GM20000 (cell line): ENCODE measurements at regions not wholly inside any gene's neighbourhood (a gene's known extent, or its start where the extent isn't known, plus 50 kb on each side); places are given as distances from the start of the nearest gene placed in this dataset.
"Not testable (repeated sequence)": the region's sequence is repeated elsewhere in the genome, so short reads cannot be mapped to it uniquely, and the experiment has no call there.

Experiments used
- DNase-seq: peaks from one replicate; pipeline ENCODE4 v3.0.0; 2012; ENCODE audit warnings: low spot score
- TF ChIP-seq, protein P1 (sequence below): IDR thresholded peaks from 2 replicates; pipeline ENCODE4 v1.5.1; 2012; ENCODE audit warnings: mild to moderate bottlenecking, control low read depth; ENCODE audit errors: extremely low read depth, missing control alignments

DNA sequence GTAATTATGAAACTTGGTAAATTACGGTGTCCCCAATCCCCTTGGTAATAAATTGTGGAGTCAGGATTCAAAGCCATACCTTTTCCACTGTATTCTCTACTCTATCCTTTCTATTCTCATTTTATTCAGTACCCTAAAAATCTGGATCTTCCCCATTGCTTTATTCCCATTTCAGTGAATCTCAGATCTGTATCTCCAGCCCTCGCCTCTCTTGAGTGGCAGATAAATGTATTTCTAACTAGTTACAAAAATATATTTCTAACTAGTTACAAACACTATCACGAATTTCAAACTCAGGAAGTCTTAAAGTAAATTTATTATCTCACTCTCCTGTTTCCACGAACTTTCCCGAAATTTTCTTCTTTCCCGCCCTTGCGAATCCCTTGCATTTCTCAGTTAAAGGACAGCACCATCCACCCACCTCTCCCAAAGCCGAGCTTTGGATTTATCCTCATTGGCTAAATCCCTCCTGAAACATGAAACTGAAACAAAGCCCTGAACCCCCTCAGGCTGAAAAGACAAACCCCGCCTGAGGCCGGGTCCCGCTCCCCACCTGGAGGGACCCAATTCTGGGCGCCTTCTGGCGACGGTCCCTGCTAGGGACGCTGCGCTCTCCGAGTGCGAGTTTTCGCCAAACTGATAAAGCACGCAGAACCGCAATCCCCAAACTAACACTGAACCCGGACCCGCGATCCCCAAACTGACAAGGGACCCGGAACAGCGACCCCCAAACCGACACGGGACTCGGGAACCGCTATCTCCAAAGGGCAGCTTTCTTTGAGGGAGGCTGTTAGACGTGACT lies 164.3 kb upstream of the PABPC3 start:
- TF ChIP-seq, protein P1, sequence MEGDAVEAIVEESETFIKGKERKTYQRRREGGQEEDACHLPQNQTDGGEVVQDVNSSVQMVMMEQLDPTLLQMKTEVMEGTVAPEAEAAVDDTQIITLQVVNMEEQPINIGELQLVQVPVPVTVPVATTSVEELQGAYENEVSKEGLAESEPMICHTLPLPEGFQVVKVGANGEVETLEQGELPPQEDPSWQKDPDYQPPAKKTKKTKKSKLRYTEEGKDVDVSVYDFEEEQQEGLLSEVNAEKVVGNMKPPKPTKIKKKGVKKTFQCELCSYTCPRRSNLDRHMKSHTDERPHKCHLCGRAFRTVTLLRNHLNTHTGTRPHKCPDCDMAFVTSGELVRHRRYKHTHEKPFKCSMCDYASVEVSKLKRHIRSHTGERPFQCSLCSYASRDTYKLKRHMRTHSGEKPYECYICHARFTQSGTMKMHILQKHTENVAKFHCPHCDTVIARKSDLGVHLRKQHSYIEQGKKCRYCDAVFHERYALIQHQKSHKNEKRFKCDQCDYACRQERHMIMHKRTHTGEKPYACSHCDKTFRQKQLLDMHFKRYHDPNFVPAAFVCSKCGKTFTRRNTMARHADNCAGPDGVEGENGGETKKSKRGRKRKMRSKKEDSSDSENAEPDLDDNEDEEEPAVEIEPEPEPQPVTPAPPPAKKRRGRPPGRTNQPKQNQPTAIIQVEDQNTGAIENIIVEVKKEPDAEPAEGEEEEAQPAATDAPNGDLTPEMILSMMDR = no peak
- no peak for DNase-seq

DNA sequence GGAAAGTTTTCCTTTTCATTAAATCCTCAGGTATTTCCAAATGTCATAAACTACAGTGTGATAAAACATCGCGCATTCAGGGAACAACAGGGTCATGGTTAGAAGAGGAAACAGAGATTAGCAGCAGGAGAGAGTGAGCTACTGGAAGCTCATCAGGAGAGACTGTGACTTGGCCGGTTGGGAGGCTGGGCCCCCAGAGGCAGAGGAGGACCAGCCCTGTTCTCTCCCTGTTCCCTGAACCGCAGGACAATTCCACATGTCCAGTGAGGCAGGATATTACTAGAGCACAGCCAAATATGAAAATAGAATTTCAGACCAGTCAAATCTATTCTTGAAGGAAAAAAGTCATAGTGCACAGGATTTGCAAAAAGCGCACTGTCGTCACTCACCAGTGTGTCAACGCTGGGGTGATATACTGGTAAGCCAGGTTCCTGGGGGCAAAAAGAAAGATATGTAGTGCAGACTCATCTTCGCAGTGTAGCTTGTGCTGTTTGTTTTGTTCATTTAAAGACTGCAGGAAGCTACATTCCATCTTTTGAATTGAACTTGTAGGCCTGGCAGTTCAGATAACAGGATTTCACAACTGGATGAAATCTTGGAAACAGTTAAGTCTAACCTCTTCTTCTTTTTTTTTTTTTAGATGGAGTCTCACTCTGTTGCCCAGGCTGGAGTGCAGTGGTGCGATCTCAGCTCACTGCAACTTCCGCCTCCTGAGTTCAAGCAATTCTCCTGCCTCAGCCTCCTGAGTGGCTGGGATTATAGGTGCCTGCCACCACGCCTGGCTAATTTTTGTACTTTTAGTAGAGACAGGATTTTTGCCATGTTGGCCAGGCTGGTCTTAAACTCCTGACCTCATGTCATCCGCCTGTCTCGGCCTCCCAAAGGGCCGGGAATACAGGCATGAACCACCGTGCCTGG lies 162.6 kb upstream of the PABPC3 start:
- not testable (repeated sequence) for DNase-seq

DNA sequence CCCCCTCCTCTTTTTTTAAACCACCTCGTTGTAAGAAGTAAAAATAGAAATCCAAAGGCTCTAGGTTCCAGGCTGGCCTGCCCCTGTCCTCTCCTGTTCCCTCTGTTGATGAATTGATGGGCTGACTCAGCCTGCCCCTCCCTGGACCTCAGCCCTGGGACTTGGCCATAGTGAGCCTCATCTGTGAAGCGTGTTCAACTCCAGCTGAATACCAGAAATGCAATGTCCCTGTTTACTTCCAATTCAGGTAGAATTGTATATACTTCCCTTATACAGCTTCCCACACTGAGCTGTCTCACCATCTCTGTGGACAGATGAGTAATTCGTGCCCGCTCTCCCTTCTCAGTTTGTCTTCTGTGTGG lies 161.9 kb upstream of the PABPC3 start:
- not testable (repeated sequence) for DNase-seq

DNA sequence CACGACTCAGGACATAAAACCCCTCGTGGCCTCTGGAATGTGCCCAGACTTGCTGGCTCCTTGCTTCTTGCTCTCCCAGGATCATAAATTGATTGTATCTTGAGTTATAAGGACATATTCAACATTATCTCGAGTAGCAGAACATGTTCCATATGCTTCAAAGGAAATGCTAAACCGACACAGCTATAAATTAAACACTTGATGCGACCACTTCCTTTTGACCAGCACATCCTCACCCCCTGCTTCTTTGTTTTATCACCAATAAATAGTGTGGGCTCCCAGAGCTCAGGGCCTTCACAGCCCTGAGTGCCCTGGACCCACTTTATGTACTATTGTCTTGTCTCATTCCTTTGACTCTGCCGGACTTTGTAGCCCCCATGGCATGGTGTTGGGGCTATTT lies 157.0 kb upstream of the PABPC3 start:
- TF ChIP-seq, protein P1 = no peak

DNA sequence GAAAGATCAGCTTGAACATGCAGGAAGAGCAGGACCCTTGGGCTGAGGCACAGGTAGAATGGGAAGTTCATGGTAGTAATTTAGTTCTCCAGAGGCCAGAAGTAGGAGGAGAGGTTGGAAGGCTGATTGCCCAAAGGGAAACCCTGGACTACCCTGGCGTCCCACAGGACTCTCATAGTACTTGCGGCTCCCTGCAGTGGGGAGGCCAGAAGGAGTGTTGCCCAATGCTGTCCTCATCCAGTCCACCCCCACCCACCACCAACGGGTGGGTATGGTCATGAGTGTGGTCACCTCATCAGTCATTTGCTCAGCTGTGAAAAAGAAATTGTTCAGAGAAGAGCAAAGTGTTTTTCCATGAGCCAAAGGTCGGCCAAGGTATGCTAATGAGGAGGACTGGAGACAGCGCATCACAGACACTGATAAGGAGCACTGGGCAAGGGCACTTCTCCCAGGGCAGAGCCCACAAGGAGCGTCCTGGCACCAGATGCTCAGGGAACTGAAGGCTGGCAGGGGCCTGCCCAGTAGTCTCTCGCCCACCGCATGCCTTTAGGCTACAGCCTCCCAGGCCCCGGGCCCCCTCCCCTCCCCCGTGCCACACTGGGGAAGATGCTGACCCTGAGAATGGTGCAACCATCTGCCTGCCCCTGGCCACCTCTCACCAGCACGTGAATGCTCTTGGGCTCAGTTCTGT lies 154.8 kb upstream of the PABPC3 start:
- not testable (repeated sequence) for DNase-seq

More for the DNA sequence above, 157.0 kb upstream of the PABPC3 start:
- DNase-seq = no peak

DNA sequence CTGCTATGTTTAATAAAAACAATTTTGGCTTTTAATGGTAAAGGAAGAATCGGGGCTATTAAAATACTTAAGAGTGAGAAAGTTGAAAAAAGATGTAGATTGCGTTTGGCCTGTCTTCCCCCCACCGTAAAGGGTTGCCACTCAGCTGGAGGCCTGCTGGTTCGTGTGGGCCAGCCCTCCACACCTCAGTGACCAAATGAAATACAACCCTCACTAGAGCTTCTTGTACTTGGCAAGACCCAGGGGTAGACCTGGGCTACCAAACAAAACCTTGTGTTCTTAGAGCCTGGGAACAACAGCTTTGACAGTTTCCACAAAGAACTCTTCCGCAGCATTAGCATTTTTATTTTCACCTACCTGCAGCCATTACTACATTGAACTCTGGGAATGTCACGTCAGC lies 152.8 kb upstream of the PABPC3 start:
- DNase-seq = no peak
- TF ChIP-seq, protein P1 = no peak

DNA sequence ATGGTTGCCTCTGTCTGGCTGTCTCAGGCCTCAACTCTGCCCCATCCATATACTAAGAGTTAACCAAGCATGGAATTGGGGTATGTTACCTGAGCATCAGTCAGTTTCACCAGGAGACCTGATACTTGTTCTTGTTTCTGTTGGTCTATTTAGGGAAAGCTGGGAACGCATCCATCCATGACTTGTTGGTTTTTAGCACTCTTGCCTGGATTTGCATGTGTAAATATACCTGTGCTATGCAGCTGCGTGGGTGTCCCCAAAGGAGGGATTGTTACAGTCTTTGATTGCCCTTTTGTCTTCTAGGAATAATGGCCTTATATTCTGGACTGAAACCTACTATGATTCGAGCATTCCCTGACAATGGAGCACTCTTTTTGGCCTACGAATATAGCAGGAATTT lies 151.9 kb upstream of the PABPC3 start:
- not testable (repeated sequence) for DNase-seq

DNA sequence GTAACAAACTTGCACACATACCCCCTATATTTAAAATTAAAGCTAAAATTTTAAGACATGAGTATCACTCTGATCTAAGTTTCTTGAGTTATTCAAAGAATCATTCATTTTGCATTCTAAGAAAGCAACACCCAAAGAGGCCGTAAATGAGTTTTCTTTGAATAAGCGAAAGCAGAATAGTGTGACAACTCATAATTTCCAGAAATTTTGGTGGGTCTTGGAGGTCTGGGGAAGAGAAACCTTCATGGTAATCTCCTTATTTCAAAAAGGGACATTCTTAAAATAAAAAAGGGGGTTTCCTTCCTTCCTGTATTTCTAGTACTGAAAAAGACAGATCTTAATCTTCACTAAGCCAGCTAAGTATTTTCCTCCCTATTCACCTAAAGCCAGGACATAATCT lies 147.0 kb upstream of the PABPC3 start:
- not testable (repeated sequence) for DNase-seq

DNA sequence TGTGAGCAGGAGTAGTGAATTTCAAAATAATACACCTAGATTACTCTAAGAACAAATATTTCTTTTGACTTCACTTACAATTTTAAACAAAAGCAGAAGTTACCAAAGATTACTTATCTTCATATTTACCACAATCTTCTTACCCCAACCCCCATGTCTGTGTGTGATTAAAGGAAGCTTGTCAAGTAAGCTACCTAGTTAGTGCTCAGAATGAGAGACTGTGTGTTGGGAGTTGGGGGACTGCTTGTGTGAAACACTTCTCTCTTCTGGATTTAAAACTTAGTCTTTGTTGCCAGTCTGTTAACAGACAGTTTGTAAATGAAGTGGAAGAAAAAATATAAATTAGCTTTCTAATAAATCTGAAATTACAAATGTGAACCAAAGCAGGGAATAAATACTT lies 145.3 kb upstream of the PABPC3 start:
- DNase-seq = not testable (repeated sequence)

DNA sequence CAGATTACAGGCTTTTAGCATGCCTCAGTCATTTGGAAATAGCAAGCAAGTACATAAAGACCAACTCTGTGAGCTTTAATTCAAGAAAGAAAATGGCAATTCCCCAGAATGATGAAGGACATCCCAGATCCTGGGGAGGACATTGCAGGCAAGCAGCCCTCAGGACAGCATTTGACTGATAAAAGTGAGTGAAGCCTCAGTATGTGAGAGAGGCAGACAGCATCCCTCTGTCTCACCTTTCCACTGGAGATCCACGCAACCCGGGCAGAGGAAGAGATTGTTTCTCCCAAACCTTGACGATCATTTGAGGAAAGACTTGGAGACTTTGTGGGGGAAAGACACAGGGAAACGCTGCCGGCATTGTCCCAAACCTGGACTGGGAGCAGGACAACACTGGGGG lies 128.0 kb upstream of the PABPC3 start:
- DNase-seq = not testable (repeated sequence)

DNA sequence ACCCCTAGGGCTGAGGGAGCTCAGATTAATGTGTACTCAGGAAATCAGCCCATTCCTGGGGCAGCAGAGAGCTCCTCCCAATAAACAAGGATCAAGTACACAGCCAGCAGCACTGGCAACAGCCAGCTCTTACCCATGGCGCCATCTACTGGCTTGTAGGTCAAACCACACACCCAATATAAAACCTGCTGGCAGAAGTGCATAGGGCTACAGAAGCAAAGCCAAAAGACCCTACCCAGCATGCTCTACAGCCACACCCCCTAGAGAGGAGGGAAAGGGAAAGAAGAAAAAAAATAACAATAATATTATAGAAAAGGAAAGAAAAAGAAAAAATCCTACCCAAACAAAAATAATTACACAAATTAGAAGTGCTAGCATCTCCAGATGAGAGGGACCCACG lies 127.5 kb upstream of the PABPC3 start:
- DNase-seq = not testable (repeated sequence)

DNA sequence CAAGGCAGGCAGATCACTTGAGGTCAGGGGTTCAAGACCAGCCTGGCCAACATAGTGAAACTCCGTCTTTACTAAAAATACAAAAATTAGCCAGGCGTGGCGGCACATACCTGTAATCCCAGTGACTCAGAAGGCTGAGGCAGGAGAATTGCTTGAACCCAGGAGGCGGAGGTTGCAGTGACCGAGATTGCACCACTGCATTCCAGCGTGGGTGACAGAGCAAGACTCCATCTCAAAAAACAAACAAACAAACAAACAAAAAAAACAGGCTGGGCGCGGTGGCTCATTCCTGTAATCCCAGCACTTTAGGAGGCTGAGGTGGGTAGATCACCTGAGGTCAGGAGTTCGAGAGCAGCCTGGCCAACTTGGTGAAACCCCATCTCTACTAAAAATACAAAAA lies 122.8 kb upstream of the PABPC3 start:
- DNase-seq = not testable (repeated sequence)

DNA sequence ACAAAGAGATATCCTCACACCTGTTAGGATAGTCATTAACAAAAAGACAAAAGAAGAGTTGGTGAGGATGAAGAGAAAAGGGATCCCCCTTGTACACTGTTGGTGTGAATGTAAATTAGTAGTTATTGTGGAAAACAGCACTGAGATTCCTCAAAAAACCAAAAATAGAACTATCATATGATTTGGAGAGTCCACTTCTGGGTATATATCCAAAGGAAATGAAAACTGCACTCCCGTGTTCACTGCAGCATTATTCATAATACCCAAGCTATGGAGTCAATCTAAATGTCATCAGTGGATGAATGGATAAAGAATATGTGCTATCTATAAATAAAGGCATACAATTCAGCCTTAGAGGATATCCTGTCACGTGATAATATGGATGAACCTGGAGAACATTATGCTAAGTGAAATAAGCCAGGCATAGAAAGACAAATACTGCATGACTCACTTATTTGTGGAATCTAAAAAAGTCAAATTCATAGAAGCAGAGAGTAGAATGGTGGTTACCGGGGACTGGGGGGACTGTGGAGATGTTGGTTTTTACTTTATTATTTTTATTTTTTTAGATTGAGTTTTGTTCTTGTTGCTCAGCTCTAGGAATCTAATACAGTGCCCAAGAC lies 114.6 kb upstream of the PABPC3 start:
- not testable (repeated sequence) for DNase-seq
